BJ (cell line): ENCODE measurements at regions not wholly inside any gene's neighbourhood (a gene's known extent, or its start where the extent isn't known, plus 50 kb on each side); places are given as distances from the start of the nearest gene placed in this dataset.

Experiments
- CTCF ChIA-PET: fragments of 350-600 bp; formaldehyde crosslinking; extraction: SDS; loops from one replicate; lab custom pipeline; 2021; ENCODE audit warnings: antibody characterized with exemption, inconsistent platforms; lab: Yijun Ruan, JAX
- POLR2A ChIA-PET: fragments of 300-600 bp; sonication (Branson Sonifier 250); formaldehyde crosslinking; extraction: SDS; loops from one replicate; lab custom pipeline; 2021; ENCODE audit warnings: antibody characterized with exemption; lab: Charles Lee
- DNase-seq: peaks from one replicate; pipeline ENCODE4 v3.0.0-alpha.2; 2011; ENCODE audit warnings: low read depth
- H3K27me3 ChIP-seq: 2 replicates; pipeline ENCODE4 v1.6.0; 2011; ENCODE audit warnings: low read length; ENCODE audit not compliant: control insufficient read depth, insufficient read depth
- H3K36me3 ChIP-seq: 2 replicates; pipeline ENCODE4 v1.5.1; 2011; ENCODE audit warnings: low read length; ENCODE audit not compliant: control insufficient read depth, insufficient read depth
- H3K4me3 ChIP-seq: 2 replicates; pipeline ENCODE4 v1.5.1; 2011; ENCODE audit warnings: low read depth, mild to moderate bottlenecking, control low read depth, low read length
- TF ChIP-seq, protein P1 (sequence below): IDR thresholded peaks from 2 replicates; pipeline ENCODE4 v1.5.1; 2011; ENCODE audit warnings: low read depth, mild to moderate bottlenecking, control low read depth, inconsistent platforms, low read length, moderate library complexity; ENCODE audit not compliant: insufficient read depth

DNA sequence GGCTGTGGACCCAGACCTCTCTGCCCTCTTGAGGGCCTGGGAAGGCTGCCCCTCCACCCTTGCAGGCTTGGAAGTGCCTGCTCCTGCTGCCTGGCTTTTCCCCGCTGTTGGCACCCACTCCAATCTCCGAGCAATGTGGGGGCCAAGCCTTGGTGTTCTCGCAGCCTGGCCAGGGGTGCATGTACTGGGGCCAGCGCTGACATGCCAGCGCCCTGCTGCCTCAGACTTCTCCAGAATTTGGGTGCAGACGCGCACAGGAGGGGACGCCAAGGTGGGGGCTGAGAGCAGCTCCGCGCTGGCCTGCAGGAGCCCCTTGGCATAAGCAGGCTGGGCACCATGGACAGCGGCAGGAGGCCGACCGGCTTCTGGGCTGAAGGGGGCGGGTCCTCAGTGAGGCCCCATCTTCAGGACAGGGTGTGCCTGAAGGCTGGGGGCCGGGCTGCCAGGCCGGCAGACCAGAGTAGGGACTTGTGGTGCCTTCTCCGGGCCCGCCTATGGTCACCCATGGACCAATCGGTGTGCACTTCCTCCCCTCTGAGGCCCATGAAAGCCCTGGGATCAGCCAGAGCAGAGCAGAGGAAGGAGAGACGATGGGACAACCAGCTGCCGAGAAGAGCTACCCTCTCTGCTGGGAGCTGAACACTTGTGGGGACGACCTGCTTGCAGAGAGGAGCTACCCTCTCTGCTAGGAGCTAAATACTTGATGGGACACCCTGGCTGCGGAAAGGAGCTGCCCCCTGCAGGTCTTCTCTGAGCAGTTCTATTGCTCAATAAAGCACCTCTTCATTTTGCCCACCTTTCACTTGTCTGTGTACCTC lies 118.3 kb downstream of the DNAAF6 start:
- CTCF ChIA-PET: no interaction called here

DNA sequence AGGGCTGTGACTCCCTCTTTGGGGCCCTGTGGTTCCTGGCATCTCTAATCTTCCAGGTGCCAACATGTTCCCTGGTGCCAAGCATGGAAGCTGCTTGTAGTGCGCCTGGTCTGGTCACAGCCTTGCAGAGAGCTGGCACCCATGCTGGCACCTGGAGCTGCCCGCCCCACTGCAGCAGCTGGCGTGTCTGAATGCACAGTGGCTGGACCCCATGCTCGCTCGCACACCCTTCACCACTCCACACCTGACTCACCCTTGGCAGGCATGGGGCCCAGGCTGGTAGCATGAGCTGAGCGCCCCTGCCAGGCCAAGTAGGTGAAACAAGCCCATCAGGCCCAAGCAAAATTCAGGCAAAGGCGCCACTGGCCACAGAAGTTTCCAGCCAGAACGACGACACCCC lies 119.1 kb downstream of the DNAAF6 start:
- POLR2A ChIA-PET: no interaction called here
- TF ChIP-seq, protein P1, sequence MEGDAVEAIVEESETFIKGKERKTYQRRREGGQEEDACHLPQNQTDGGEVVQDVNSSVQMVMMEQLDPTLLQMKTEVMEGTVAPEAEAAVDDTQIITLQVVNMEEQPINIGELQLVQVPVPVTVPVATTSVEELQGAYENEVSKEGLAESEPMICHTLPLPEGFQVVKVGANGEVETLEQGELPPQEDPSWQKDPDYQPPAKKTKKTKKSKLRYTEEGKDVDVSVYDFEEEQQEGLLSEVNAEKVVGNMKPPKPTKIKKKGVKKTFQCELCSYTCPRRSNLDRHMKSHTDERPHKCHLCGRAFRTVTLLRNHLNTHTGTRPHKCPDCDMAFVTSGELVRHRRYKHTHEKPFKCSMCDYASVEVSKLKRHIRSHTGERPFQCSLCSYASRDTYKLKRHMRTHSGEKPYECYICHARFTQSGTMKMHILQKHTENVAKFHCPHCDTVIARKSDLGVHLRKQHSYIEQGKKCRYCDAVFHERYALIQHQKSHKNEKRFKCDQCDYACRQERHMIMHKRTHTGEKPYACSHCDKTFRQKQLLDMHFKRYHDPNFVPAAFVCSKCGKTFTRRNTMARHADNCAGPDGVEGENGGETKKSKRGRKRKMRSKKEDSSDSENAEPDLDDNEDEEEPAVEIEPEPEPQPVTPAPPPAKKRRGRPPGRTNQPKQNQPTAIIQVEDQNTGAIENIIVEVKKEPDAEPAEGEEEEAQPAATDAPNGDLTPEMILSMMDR: no peak
- no peaks in the 10 kb centered on the region for H3K27me3 ChIP-seq
- CTCF ChIA-PET: no interaction called here
- H3K36me3 ChIP-seq: no peaks in the 10 kb centered on the region
- DNase-seq: no peak
- H3K4me3 ChIP-seq: no peak overlapping the region

More for the DNA sequence above, 118.3 kb downstream of the DNAAF6 start:
- no peak for DNase-seq
- Histone ChIP-seq H3K36me3 (no peaks in the 10 kb centered on the region), H3K4me3 (no peak overlapping the region), H3K27me3 (no peaks in the 10 kb centered on the region)
- TF ChIP-seq, protein P1: no peak
- POLR2A ChIA-PET: no interaction called here

DNA sequence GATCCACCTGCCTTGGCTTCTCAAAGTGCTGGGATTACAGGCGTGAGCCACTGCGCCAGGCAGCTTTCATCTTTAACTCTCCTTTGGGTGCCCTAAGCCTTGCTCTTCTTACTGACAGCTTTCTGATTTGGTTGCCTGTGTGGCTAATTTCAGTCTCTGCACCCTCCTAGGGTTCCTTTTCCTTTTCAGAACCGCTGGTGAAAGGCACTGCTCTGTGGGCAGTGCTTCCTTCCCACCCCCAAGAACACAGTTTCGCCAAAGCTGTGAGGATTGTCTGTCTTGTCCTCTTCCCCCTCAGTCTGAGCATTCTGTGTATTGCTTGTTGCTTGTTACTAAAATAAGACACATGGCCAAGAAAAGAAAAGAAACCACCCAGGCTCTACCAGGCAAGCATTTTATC lies 101.4 kb upstream of the FRMPD3 start:
- DNase-seq: no peak
- peaks cover 2% of the 10 kb centered on the region; the same call in 1 of the 2 replicates for H3K27me3 ChIP-seq
- H3K36me3 ChIP-seq: no peaks in the 10 kb centered on the region
- ChIA-PET POLR2A (no interaction called here), CTCF (no interaction called here)
- H3K4me3 ChIP-seq: no peak overlapping the region
- TF ChIP-seq, protein P1: no peak

DNA sequence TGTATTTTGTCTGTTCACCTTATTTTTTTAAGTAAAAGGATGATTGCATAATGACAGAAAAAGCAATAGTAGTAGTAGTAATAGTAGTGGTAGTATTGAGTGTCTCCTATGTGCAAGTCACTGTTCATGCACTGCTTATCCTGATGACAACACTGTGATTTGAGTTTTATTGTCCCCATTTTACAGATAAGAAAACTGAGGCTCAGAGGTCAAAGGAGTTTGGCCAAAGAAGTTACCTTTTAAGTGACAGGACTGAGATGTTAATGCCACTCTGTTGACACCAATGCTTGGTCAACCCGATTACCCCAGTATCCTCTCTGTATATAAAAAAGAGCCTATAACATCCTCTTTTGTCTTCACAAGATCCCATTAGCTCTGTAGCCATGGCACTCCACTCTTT lies 100.5 kb upstream of the FRMPD3 start:
- TF ChIP-seq, protein P1: no peak
- H3K36me3 ChIP-seq: no peaks in the 10 kb centered on the region
- no peak for DNase-seq
- ChIA-PET POLR2A (no interaction called here), CTCF (no interaction called here)
- H3K27me3 ChIP-seq: peaks cover 2% of the 10 kb centered on the region; the same call in 1 of the 2 replicates
- no peak overlapping the region for H3K4me3 ChIP-seq

DNA sequence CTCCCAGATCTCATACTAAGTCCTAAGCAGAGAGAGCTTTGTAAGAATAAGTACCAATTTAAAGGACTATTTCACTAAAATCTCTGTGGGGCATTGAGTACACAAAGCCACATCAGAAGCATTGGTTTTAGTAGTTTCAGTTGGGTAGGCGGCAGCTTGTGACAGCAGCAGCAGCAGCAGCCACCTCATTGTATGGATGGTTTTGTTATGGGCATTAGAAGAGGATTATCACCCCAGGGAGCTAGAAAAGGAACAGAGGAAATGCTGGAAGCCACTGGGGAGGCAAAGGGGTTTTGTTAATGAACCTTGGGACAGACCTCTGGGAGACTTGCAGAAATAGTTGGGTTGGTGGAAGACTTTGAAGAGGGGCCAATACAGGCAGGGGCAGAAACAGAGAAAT lies 93.9 kb upstream of the FRMPD3 start:
- H3K27me3 ChIP-seq: no peaks in the 10 kb centered on the region
- H3K4me3 ChIP-seq: no peak overlapping the region
- TF ChIP-seq, protein P1: no peak
- H3K36me3 ChIP-seq: no peaks in the 10 kb centered on the region
- ChIA-PET POLR2A (no interaction called here), CTCF (no interaction called here)
- no peak for DNase-seq
